OCI-LY1 (cell line): ENCODE measurements at regions not wholly inside any gene's neighbourhood (a gene's known extent, or its start where the extent isn't known, plus 50 kb on each side); places are given as distances from the start of the nearest gene placed in this dataset.

Source experiments
- EZH2 ChIP-seq: fragments of 200-600 bp; sonication (generic), shearing (Covaris generic); IDR thresholded peaks from 2 replicates; pipeline ENCODE4 v1.8.0; 2017; ENCODE audit warnings: borderline replicate concordance, mixed run types, mild to moderate bottlenecking, antibody characterized with exemption, low read length, moderate library complexity, mixed read lengths
- TF ChIP-seq, protein P1 (sequence below): fragments of 200-600 bp; sonication (generic), shearing (Covaris generic); IDR thresholded peaks from 2 replicates; pipeline ENCODE4 v1.5.1; 2017; ENCODE audit warnings: mild to moderate bottlenecking, antibody characterized with exemption, low read length, moderate library complexity, mixed read lengths

GRCh38 chr3:104987859-104988258 lies 378.9 kb upstream of the ALCAM start:
- TF ChIP-seq EZH2, result no peak
- TF ChIP-seq, protein P1, sequence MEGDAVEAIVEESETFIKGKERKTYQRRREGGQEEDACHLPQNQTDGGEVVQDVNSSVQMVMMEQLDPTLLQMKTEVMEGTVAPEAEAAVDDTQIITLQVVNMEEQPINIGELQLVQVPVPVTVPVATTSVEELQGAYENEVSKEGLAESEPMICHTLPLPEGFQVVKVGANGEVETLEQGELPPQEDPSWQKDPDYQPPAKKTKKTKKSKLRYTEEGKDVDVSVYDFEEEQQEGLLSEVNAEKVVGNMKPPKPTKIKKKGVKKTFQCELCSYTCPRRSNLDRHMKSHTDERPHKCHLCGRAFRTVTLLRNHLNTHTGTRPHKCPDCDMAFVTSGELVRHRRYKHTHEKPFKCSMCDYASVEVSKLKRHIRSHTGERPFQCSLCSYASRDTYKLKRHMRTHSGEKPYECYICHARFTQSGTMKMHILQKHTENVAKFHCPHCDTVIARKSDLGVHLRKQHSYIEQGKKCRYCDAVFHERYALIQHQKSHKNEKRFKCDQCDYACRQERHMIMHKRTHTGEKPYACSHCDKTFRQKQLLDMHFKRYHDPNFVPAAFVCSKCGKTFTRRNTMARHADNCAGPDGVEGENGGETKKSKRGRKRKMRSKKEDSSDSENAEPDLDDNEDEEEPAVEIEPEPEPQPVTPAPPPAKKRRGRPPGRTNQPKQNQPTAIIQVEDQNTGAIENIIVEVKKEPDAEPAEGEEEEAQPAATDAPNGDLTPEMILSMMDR, result peak; percentile 47
